ENCODE measurements at regions not wholly inside any gene's neighbourhood (a gene's known extent, or its start where the extent isn't known, plus 50 kb on each side); places are given as distances from the start of the nearest gene placed in this dataset.
"Not testable (repeated sequence)": the region's sequence is repeated elsewhere in the genome, so short reads cannot be mapped to it uniquely, and the experiment has no call there.

GRCh38 chr1:149244621-149245020, 141.3 kb upstream of the NBPF9 start:
- TF ChIP-seq CTCF (IDR thresholded peaks at IDR 0.05; ENCODE audit: extremely low read depth in 1 of 2, insufficient read depth in 1 of 2, low read depth in 1 of 2, low read length in 2 of 2); POLR2A (IDR thresholded peaks at IDR 0.05; ENCODE audit: low read depth, low read length); EZH2 (IDR thresholded peaks at IDR 0.05; ENCODE audit: borderline replicate concordance, low read depth, low read length, severe bottlenecking): not testable (repeated sequence)

All from endothelial cell of umbilical vein (primary cell).